Lower leg skin (tissue), 4 donors: ENCODE measurements at regions not wholly inside any gene's neighbourhood (a gene's known extent, or its start where the extent isn't known, plus 50 kb on each side); places are given as distances from the start of the nearest gene placed in this dataset.

ENCODE experiments used
- DNase-seq, 2 donors: peaks; one replicate each; pipeline ENCODE4 v3.0.0-alpha.2; 2019; ENCODE audit warnings: low spot score in 2 of 2
- H3K4me3 ChIP-seq: fragments of 200-600 bp; sonication (generic); 2 replicates; pipeline ENCODE4 v1.5.1; 2017; ENCODE audit warnings: mild to moderate bottlenecking, low read depth; ENCODE audit not compliant: poor library complexity, severe bottlenecking
- POLR2A ChIP-seq, 2 donors: fragments of 450-650 bp; IDR thresholded peaks; one replicate each; pipeline ENCODE4 v1.6.1; 2016 to 2017; ENCODE audit warnings: antibody characterized with exemption in 2 of 2, mild to moderate bottlenecking in 1 of 2, moderate library complexity in 1 of 2
- WGBS, 2 donors: methylation state at CpG; one replicate each; pipeline ENCODE4 v1.1.5; 2018; 5-methylcytosine and 5-hydroxymethylcytosine counted together
- intact Hi-C: fragments of 100-400 bp; cut with DNase I; formaldehyde crosslinking; loops from one replicate; pipeline ENCODE4 v1.15.0; 2023; ENCODE audit warnings: low total_unique reads
- TF ChIP-seq, protein P1 (sequence below), 3 donors: fragments of 450-650 bp; IDR thresholded peaks; one replicate each; pipeline ENCODE4 v1.5.1; 2016; ENCODE audit warnings: antibody characterized with exemption in 3 of 3, mild to moderate bottlenecking in 3 of 3, moderate library complexity in 2 of 3

DNA sequence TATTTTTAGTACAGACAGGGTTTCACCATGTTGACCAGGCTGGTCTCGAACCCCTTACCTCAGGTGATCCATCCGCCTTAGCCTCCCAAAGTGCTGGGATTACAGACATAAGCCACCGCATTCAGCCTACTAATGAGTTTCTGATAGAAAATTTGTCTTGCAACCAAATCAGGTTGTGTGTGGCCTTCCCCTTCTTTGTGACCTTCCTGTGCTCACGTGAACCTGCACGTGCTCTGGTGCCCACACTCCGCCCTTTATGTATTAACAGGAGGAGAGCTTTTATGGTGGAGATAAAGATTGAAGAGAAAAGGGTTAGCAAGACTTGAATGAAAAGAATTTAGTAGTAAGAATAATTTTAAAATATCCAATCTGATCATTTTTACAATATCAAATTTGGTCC lies 343.5 kb upstream of the TMEM132C start:
- H3K4me3 ChIP-seq = no peak overlapping the region
- DNase-seq = no peak
- TF ChIP-seq POLR2A (IDR thresholded peaks at IDR 0.05) = no peak
- TF ChIP-seq, protein P1, sequence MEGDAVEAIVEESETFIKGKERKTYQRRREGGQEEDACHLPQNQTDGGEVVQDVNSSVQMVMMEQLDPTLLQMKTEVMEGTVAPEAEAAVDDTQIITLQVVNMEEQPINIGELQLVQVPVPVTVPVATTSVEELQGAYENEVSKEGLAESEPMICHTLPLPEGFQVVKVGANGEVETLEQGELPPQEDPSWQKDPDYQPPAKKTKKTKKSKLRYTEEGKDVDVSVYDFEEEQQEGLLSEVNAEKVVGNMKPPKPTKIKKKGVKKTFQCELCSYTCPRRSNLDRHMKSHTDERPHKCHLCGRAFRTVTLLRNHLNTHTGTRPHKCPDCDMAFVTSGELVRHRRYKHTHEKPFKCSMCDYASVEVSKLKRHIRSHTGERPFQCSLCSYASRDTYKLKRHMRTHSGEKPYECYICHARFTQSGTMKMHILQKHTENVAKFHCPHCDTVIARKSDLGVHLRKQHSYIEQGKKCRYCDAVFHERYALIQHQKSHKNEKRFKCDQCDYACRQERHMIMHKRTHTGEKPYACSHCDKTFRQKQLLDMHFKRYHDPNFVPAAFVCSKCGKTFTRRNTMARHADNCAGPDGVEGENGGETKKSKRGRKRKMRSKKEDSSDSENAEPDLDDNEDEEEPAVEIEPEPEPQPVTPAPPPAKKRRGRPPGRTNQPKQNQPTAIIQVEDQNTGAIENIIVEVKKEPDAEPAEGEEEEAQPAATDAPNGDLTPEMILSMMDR (IDR thresholded peaks at IDR 0.05) = no peak
- intact Hi-C loops = no loop called here
- WGBS, 2 donors = 89 to 94% methylated on average over 6 of the region's 6 CpGs

DNA sequence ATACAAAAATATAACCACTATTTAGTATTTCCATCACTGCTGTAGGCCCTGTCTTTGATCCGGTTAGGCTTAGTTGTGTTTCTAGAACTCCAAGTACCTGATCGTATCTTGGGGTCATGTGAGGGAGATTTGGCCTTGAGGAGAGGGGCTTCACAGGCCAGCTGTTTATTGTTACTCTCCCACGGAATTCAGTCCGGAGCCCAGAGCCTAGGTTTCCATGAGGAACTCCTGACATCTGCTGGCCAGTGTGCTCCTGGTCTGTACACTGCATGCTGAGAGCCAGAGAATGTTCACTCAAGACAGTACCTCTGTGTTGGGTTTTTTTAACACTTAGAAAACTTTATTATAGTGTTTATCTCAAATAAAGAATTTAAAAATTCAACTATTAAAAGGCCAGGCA lies 341.0 kb upstream of the TMEM132C start:
- TF ChIP-seq POLR2A (IDR thresholded peaks at IDR 0.05) = no peak
- TF ChIP-seq, protein P1 (IDR thresholded peaks at IDR 0.05) = no peak
- no peak overlapping the region for H3K4me3 ChIP-seq
- 23 to 24% methylated on average over 4 of the region's 4 CpGs for WGBS, 2 donors
- intact Hi-C loops = no loop called here
- no peak for DNase-seq

DNA sequence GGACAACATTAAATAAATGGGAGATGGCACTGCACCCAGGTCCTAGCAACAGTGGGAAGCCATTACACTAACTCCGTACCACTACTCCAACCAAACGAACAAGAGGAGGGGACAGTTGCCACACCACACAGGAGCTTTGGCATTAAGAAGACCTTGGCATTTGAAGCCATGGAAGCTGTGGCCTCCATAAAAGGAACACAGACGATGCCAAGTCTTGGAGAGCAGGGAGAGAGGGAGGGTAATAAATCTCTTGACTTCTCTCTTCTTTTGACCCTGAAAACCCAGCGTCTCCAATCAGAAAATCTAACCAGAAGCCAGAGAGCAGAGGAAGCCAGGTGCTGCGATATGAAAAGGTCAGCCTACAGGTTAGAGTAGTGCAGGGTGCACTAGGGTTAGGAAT lies 338.8 kb upstream of the TMEM132C start:
- H3K4me3 ChIP-seq = no peak overlapping the region
- intact Hi-C loops = no loop called here
- DNase-seq = no peak
- TF ChIP-seq POLR2A (IDR thresholded peaks at IDR 0.05) = no peak
- TF ChIP-seq, protein P1 (IDR thresholded peaks at IDR 0.05) = no peak
- WGBS, 2 donors = 43 to 45% methylated on average over 5 of the region's 5 CpGs

DNA sequence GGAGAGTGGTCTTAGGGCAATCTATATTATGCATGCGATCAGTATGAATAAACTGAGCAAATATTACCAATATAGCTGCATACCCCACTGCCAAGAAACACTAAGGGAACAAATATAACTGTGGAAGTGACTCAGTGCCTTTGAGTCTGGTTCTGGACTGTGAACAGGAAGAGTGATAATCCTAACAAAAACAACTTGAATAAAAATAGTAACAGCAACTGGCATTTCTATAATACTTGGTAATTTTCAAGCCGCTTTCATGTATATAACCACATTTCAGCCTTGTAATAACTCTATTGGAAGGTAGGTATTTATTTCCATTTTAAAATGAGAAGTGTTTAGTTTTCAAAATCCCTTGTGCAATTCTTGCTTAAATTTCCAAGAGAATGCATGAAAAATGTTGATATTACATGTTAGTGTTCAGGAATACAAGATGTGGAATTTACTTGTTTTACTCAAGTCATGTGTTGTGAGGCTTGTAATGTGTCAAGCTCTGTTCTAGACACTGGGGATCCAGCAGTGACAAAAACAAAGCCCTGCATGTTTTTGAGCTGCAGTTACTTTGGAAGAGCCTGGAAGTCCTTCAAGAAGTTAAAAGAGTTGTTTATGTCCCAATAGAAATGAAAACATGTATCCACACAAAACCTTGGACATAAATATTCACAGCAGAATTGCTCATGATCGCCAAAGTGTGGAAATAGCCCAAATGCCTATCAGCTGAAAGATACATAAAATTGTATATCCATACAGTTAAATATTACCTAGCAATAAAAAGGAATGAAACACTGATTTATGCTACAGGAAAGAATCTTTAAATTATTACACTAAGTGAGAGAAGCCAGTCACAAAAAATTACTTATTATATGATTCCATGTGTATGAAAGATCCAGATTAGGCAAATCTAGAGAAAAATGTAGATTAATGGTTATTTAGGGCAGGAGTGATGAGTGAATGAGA lies 338.1 kb upstream of the TMEM132C start:
- no peak for DNase-seq
- intact Hi-C loops = no loop called here

DNA sequence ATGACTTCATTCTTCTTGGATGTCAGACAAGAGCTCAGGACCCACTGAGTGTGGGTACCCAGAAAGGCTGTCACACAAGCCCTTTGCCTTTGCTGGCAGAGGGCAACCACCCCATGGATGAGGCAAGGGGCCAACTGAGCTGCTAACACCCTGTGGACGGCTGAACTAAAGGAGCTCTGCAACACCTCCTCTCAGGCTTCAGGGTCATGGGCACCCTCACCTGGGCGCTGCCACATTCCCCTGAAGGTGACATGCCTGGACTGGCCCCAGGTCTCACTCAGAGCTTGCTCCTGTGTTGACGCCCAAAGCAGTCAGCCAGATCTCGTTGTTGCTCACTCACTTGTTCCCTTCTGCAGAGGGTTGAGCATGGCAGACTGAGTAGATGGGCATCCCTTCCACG lies 336.8 kb upstream of the TMEM132C start:
- intact Hi-C loops = no loop called here
- no peak for DNase-seq
- no peak overlapping the region for H3K4me3 ChIP-seq
- 44 to 58% methylated on average over 4 to 5 of the region's 5 CpGs for WGBS, 2 donors
- TF ChIP-seq, protein P1 (IDR thresholded peaks at IDR 0.05) = no peak
- TF ChIP-seq POLR2A (IDR thresholded peaks at IDR 0.05) = no peak

More for the DNA sequence above, 338.1 kb upstream of the TMEM132C start:
- TF ChIP-seq, protein P1 (IDR thresholded peaks at IDR 0.05) = no peak
- no peak for TF ChIP-seq POLR2A (IDR thresholded peaks at IDR 0.05)
- no peak overlapping the region for H3K4me3 ChIP-seq
- whole genome bisulfite sequencing, 2 donors = 50 to 53% methylated on average over 3 of the region's 3 CpGs
